Effector memory CD4-positive, alpha-beta T cell (primary cell): ENCODE measurements at regions not wholly inside any gene's neighbourhood (a gene's known extent, or its start where the extent isn't known, plus 50 kb on each side); places are given as distances from the start of the nearest gene placed in this dataset.

Source experiments
- DNase-seq, 3 donors: peaks; one replicate each; pipeline ENCODE4 v3.0.0-alpha.2; 2020
- H3K27ac ChIP-seq: 2 replicates; pipeline ENCODE4 v1.7.0; 2013; ENCODE audit warnings: mild to moderate bottlenecking, low read length, moderate library complexity; ENCODE audit not compliant: insufficient read depth, poor library complexity, severe bottlenecking
- H3K27me3 ChIP-seq: replicated peaks from 2 replicates; pipeline ENCODE4 v1.7.0; 2013; ENCODE audit warnings: mild to moderate bottlenecking, low read length; ENCODE audit not compliant: insufficient read depth, control insufficient read depth, poor library complexity, severe bottlenecking
- H3K36me3 ChIP-seq: 2 replicates; pipeline ENCODE4 v1.7.0; 2013; ENCODE audit warnings: mild to moderate bottlenecking, low read length, moderate library complexity; ENCODE audit not compliant: control insufficient read depth, insufficient read depth
- H3K4me1 ChIP-seq: 2 replicates; pipeline ENCODE4 v1.7.0; 2013; ENCODE audit warnings: low read length, mild to moderate bottlenecking; ENCODE audit not compliant: control insufficient read depth, insufficient read depth, poor library complexity, severe bottlenecking
- H3K4me3 ChIP-seq: 2 replicates; pipeline ENCODE4 v1.7.0; 2013; ENCODE audit warnings: low read length, low read depth, mild to moderate bottlenecking; ENCODE audit not compliant: insufficient read depth, poor library complexity, severe bottlenecking
- H3K9me3 ChIP-seq: 2 replicates; pipeline ENCODE4 v1.7.0; 2013; ENCODE audit warnings: mild to moderate bottlenecking, low read length, moderate library complexity; ENCODE audit not compliant: control insufficient read depth

GRCh38 chr9:118643118-118643517 lies 726.1 kb downstream of the BRINP1 start:
- Histone ChIP-seq H3K36me3 (no peaks in the 10 kb centered on the region), H3K27ac (no peak overlapping the region), H3K4me3 (no peak overlapping the region), H3K9me3 (no peaks in the 10 kb centered on the region), H3K4me1 (no peaks in the 10 kb centered on the region), H3K27me3 (no peaks in the 10 kb centered on the region)
- DNase-seq, result no peak

DNA sequence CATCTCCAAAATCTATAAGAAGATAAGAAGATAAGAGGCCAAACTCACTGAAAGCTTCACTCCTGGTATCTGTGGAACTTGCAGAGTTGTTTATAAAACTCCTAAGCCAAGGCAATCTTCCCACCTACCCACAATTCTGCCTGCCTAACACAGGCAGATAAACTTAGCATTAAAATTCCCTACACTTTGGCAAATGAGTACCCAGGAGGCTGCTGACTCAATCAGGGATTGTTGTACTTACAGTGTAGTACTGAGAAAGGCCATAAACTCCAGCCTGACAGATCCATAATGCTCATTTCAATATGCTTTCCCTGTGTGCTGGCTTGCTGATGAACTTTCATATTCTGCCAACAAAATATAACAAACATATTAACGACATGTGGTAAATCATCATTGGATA lies 725.2 kb downstream of the BRINP1 start:
- Histone ChIP-seq H3K4me1 (no peaks in the 10 kb centered on the region), H3K27ac (no peak overlapping the region), H3K36me3 (no peaks in the 10 kb centered on the region), H3K9me3 (no peaks in the 10 kb centered on the region), H3K27me3 (no peaks in the 10 kb centered on the region), H3K4me3 (no peak overlapping the region)
- no peak for DNase-seq

DNA sequence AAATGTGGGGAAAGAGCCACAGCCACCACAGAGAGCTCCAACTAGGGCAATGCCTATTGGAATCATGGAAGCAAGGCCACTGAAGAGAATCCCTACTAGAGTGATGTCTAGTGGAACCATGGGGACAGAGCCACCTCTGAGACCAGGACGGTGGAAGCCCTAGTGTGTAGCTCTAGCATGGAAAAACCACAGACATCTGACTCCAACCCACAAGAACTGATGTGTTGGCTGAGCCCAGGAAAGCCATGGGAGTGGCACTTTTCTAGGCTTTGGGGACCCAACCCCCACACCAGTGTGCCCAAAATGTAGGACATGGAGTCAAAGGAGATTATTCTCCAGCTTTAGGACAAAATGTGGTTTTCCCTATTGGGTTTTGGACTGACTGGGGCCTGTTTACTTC lies 721.9 kb downstream of the BRINP1 start:
- DNase-seq, result no peak
- Histone ChIP-seq H3K9me3 (no peaks in the 10 kb centered on the region), H3K27me3 (no peaks in the 10 kb centered on the region), H3K27ac (no peak overlapping the region), H3K4me3 (no peak overlapping the region), H3K36me3 (no peaks in the 10 kb centered on the region), H3K4me1 (no peaks in the 10 kb centered on the region)

DNA sequence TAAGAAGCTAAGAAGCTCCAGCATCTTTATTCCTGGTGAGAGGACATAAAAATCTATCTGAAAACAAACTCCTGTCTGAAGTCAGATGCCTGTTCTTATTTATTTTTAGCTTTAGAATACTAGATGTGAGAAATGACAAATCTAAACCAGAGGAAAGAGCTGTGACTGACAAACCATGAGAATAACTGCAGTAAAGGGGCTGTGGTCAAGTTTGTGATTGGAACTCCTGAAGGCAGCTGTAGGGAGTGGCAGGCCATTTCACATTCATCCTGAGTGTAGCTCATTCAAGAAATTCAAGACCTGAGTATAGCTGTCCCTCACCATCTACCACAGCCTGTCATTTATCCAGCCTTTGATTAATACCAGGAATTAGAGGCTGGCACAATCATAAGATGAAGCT lies 718.8 kb downstream of the BRINP1 start:
- Histone ChIP-seq H3K9me3 (no peaks in the 10 kb centered on the region), H3K27ac (no peak overlapping the region), H3K27me3 (no peaks in the 10 kb centered on the region), H3K4me3 (no peak overlapping the region), H3K36me3 (no peaks in the 10 kb centered on the region), H3K4me1 (no peaks in the 10 kb centered on the region)
- DNase-seq, result no peak

- H3K36me3 ChIP-seq, result no peaks in the 10 kb centered on the region
- H3K4me3 ChIP-seq, result no peak overlapping the region
- no peak overlapping the region for H3K27ac ChIP-seq
- H3K4me1 ChIP-seq, result no peaks in the 10 kb centered on the region
- no peak for DNase-seq
- H3K27me3 ChIP-seq, result no peaks in the 10 kb centered on the region
- no peaks in the 10 kb centered on the region for H3K9me3 ChIP-seq
Observed at GRCh38 chr9:118651511-118651910, 717.7 kb downstream of the BRINP1 start.

DNA sequence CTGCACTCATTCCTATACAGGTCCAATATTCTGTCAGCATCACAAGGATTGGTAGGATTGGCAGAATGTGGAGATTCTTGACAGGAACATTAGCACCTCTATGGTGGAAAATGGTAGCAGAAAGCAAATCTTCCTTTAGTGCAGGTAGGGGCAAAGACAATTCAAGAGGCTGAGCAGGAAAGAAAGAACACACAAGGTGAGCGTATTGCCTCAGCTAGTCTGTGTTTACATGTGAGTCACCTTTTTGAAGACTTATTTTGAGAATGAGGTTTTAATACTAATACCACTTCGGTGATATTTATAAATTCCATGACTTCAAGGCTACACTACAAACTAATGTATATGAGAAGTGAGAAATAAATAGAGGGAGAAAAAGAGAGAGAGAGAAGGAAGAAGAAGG lies 717.0 kb downstream of the BRINP1 start:
- H3K9me3 ChIP-seq, result peaks cover 4% of the 10 kb centered on the region
- H3K4me1 ChIP-seq, result no peaks in the 10 kb centered on the region
- H3K36me3 ChIP-seq, result no peaks in the 10 kb centered on the region
- DNase-seq, result no peak
- no peak overlapping the region for H3K4me3 ChIP-seq
- no peaks in the 10 kb centered on the region for H3K27me3 ChIP-seq
- no peak overlapping the region for H3K27ac ChIP-seq

GRCh38 chr9:118652912-118653311 lies 716.3 kb downstream of the BRINP1 start:
- H3K4me3 ChIP-seq, result no peak overlapping the region
- no peak for DNase-seq

DNA sequence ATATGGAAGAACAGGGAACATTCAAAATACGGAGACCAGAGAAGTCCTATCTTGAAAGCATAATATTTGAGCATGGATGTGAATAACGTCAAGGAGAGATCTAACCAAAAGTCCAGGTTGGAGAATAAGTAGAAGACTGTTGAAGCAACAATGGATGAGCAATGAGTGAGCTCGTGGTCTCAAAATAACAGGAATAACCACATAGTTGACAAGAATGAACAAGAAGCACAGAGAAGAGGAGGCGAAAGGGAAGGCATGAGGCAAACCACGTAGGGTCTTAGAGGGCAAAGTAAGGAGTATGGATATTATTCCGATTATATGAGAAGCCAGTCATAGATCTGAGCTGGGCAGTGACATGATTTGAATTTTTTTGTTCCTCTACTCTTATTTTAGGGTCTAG lies 710.2 kb downstream of the BRINP1 start:
- no peak for DNase-seq
- Histone ChIP-seq H3K27ac (no peak overlapping the region), H3K36me3 (no peaks in the 10 kb centered on the region)

More at GRCh38 chr9:118652912-118653311, 716.3 kb downstream of the BRINP1 start:
- Histone ChIP-seq H3K4me1 (no peaks in the 10 kb centered on the region), H3K36me3 (no peaks in the 10 kb centered on the region), H3K27me3 (no peaks in the 10 kb centered on the region), H3K27ac (no peak overlapping the region), H3K9me3 (peaks cover 4% of the 10 kb centered on the region)

GRCh38 chr9:118665226-118665919 lies 703.9 kb downstream of the BRINP1 start:
- no peaks in the 10 kb centered on the region for H3K4me1 ChIP-seq
- H3K36me3 ChIP-seq, result no peaks in the 10 kb centered on the region
- no peak overlapping the region for H3K27ac ChIP-seq
- no peak overlapping the region for H3K4me3 ChIP-seq
- H3K9me3 ChIP-seq, result no peaks in the 10 kb centered on the region
- no peaks in the 10 kb centered on the region for H3K27me3 ChIP-seq
- DNase-seq, result no peak

More for the DNA sequence above, 710.2 kb downstream of the BRINP1 start:
- no peak overlapping the region for H3K4me3 ChIP-seq
- H3K4me1 ChIP-seq, result no peaks in the 10 kb centered on the region
- peaks cover 4% of the 10 kb centered on the region for H3K9me3 ChIP-seq
- H3K27me3 ChIP-seq, result no peaks in the 10 kb centered on the region

GRCh38 chr9:118670011-118670953 lies 699.0 kb downstream of the BRINP1 start:
- Histone ChIP-seq H3K4me1 (no peaks in the 10 kb centered on the region), H3K27ac (no peak overlapping the region), H3K36me3 (no peaks in the 10 kb centered on the region), H3K9me3 (no peaks in the 10 kb centered on the region), H3K4me3 (no peak overlapping the region), H3K27me3 (no peaks in the 10 kb centered on the region)
- no peak for DNase-seq
